H1 (cell line): ENCODE measurements at regions not wholly inside any gene's neighbourhood (a gene's known extent, or its start where the extent isn't known, plus 50 kb on each side); places are given as distances from the start of the nearest gene placed in this dataset.

Source experiments
- CTCF ChIA-PET: fragments of 300-600 bp; sonication (Branson Sonifier 250); formaldehyde crosslinking; loops from one replicate; lab custom pipeline; 2021; ENCODE audit not compliant: partially characterized antibody; lab: Charles Lee
- POLR2A ChIA-PET: fragments of 300-600 bp; sonication (Branson Sonifier 250); formaldehyde crosslinking; loops from one replicate; lab custom pipeline; 2021; ENCODE audit warnings: inconsistent platforms; ENCODE audit not compliant: partially characterized antibody; lab: Charles Lee
- DNase-seq, 2 experiments: peaks; one replicate each; pipeline versions ENCODE4 v3.0.0 to v3.0.0-alpha.2; 2010 to 2022; ENCODE audit warnings: low spot score in 2 of 2, low read depth in 1 of 2, mixed read lengths in 1 of 2
- FAIRE-seq: peaks from 2 replicates; lab custom pipeline; 2011; peaks lifted over from hg19 to GRCh38; lab: Jason Lieb, UNC
- H2AFZ ChIP-seq: 2 replicates; pipeline ENCODE4 v1.8.1; 2012; ENCODE audit warnings: low read length, inconsistent platforms
- H2AK5ac ChIP-seq: 2 replicates; pipeline ENCODE4 v1.6.1; 2013; ENCODE audit warnings: low read depth, low read length
- H2BK120ac ChIP-seq: replicated peaks from 2 replicates; pipeline ENCODE3; 2013; ENCODE audit warnings: low read depth, low read length, inconsistent platforms
- H2BK12ac ChIP-seq: 2 replicates; pipeline ENCODE4 v1.6.1; 2013; ENCODE audit warnings: low read depth, low read length
- H2BK15ac ChIP-seq: 2 replicates; pipeline ENCODE4 v1.6.1; 2013; ENCODE audit warnings: low read length
- H2BK20ac ChIP-seq: 2 replicates; pipeline ENCODE4 v1.6.1; 2013; ENCODE audit warnings: low read length
- H2BK5ac ChIP-seq: 2 replicates; pipeline ENCODE4 v1.6.1; 2013; ENCODE audit warnings: low read depth, low read length
- H3K14ac ChIP-seq: 2 replicates; pipeline ENCODE4 v1.6.1; 2013; ENCODE audit warnings: inconsistent platforms; ENCODE audit not compliant: insufficient read length
- H3K18ac ChIP-seq: 2 replicates; pipeline ENCODE4 v1.6.1; 2013; ENCODE audit warnings: low read length; ENCODE audit errors: extremely low read depth
- H3K23ac ChIP-seq: 2 replicates; pipeline ENCODE4 v1.6.1; 2013; ENCODE audit warnings: inconsistent platforms; ENCODE audit not compliant: insufficient read length
- H3K23me2 ChIP-seq: 2 replicates; pipeline ENCODE4 v1.6.1; 2013; ENCODE audit warnings: low read depth, low read length
- H3K27ac ChIP-seq: 2 replicates; pipeline ENCODE4 v1.6.1; 2011; ENCODE audit warnings: low read depth, low read length, inconsistent platforms
- H3K27me3 ChIP-seq, 4 experiments: replicated peaks in 1 of 4; 1 replicate in 1 of 4; 2 replicates in 3 of 4; pipeline versions ENCODE4 v1.6.1 to v1.8.1; 2011 to 2013; ENCODE audit warnings: low read length in 3 of 4, mild to moderate bottlenecking in 3 of 4, inconsistent platforms in 2 of 4, mixed read lengths in 2 of 4, moderate library complexity in 1 of 4; ENCODE audit not compliant: control insufficient read depth in 3 of 4, insufficient read depth in 3 of 4; ENCODE audit errors: extremely low read depth in 1 of 4
- H3K36me3 ChIP-seq, 4 experiments: 2 replicates each; pipeline versions ENCODE4 v1.6.1 to v1.8.1; 2011 to 2013; ENCODE audit warnings: mild to moderate bottlenecking in 4 of 4, low read length in 3 of 4, moderate library complexity in 2 of 4, control low read depth in 1 of 4, inconsistent platforms in 1 of 4; ENCODE audit not compliant: insufficient read depth in 4 of 4, control insufficient read depth in 2 of 4
- H3K4ac ChIP-seq: replicated peaks from 2 replicates; pipeline ENCODE3; 2013; ENCODE audit warnings: low read length, low read depth, mixed read lengths, inconsistent platforms; ENCODE audit not compliant: insufficient read length
- H3K4me1 ChIP-seq, 4 experiments: replicated peaks in 1 of 4; 1 replicate in 1 of 4; 2 replicates in 3 of 4; pipeline versions ENCODE4 v1.6.1 to v1.8.1; 2011 to 2013; ENCODE audit warnings: low read length in 3 of 4, inconsistent platforms in 2 of 4, mixed read lengths in 1 of 4; ENCODE audit not compliant: insufficient read depth in 4 of 4, control insufficient read depth in 3 of 4
- H3K4me2 ChIP-seq, 2 experiments: 2 replicates each; pipeline versions ENCODE4 v1.6.1 to v1.8.1; 2011 to 2013; ENCODE audit warnings: low read depth in 2 of 2, low read length in 2 of 2, control low read depth in 1 of 2, inconsistent platforms in 1 of 2, mild to moderate bottlenecking in 1 of 2; ENCODE audit not compliant: insufficient read depth in 1 of 2
- H3K4me3 ChIP-seq, 4 experiments: fragments of 200-600, 300-600 bp in 1 of 4; sonication (generic), shearing (Covaris generic), sonication (Bioruptor Twin) in 1 of 4; 2 replicates each; pipeline versions ENCODE4 v1.5.1 to v1.8.1; 2011 to 2016; ENCODE audit warnings: low read length in 4 of 4, low read depth in 3 of 4, control low read depth in 2 of 4, inconsistent platforms in 2 of 4, mild to moderate bottlenecking in 2 of 4, mixed read lengths in 1 of 4, moderate library complexity in 1 of 4; ENCODE audit not compliant: insufficient read depth in 2 of 4; ENCODE audit errors: extremely low read depth in 1 of 4
- H3K56ac ChIP-seq: replicated peaks from 2 replicates; pipeline ENCODE3; 2013; ENCODE audit warnings: low read depth, mild to moderate bottlenecking, mixed read lengths, low read length, inconsistent platforms; ENCODE audit not compliant: insufficient read length
- H3K79me1 ChIP-seq: 2 replicates; pipeline ENCODE4 v1.6.1; 2013; ENCODE audit warnings: low read depth, low read length, control low read depth
- H3K79me2 ChIP-seq, 2 experiments: 2 replicates each; pipeline versions ENCODE4 v1.6.1 to v1.8.1; 2012 to 2013; ENCODE audit warnings: low read length in 2 of 2, mild to moderate bottlenecking in 2 of 2, inconsistent platforms in 1 of 2; ENCODE audit not compliant: insufficient read depth in 2 of 2, control insufficient read depth in 1 of 2
- H3K9ac ChIP-seq, 4 experiments: replicated peaks in 1 of 4; 1 replicate in 1 of 4; 2 replicates in 3 of 4; pipeline versions ENCODE4 v1.6.1 to v1.8.1; 2011 to 2013; ENCODE audit warnings: low read depth in 3 of 4, low read length in 3 of 4, control low read depth in 2 of 4, mild to moderate bottlenecking in 2 of 4, moderate library complexity in 2 of 4, inconsistent platforms in 1 of 4; ENCODE audit errors: extremely low read depth in 1 of 4
- H3K9me3 ChIP-seq, 2 experiments: 2 replicates each; pipeline versions ENCODE4 v1.6.1 to v1.8.1; 2012 to 2013; ENCODE audit warnings: mild to moderate bottlenecking in 2 of 2, moderate library complexity in 2 of 2, control low read depth in 1 of 2, inconsistent platforms in 1 of 2, low read depth in 1 of 2, low read length in 1 of 2, mixed read lengths in 1 of 2; ENCODE audit not compliant: insufficient read depth in 2 of 2
- H4K20me1 ChIP-seq, 2 experiments: replicated peaks in 1 of 2; 2 replicates each; pipeline versions ENCODE3 to v1.8.1; 2011 to 2013; ENCODE audit warnings: inconsistent platforms in 2 of 2, low read length in 2 of 2, mild to moderate bottlenecking in 1 of 2; ENCODE audit not compliant: insufficient read depth in 2 of 2, control insufficient read depth in 1 of 2
- H4K5ac ChIP-seq: 2 replicates; pipeline ENCODE4 v1.6.1; 2013; ENCODE audit warnings: low read length, low read depth, mixed read lengths, inconsistent platforms; ENCODE audit not compliant: insufficient read length
- H4K8ac ChIP-seq: 2 replicates; pipeline ENCODE4 v1.8.0; 2013; ENCODE audit warnings: mild to moderate bottlenecking, moderate library complexity, low read length, inconsistent platforms; ENCODE audit not compliant: insufficient read depth; ENCODE audit errors: extremely low read depth
- H4K91ac ChIP-seq: replicated peaks from 2 replicates; pipeline ENCODE3; 2013; ENCODE audit warnings: low read length, mixed read lengths, inconsistent platforms; ENCODE audit not compliant: insufficient read length
- ASH2L ChIP-seq: fragments of 200-600, 300-600 bp; sonication (generic); IDR thresholded peaks from one replicate; pipeline ENCODE4 v1.7.1; 2017; ENCODE audit warnings: low read length
- BRCA1 ChIP-seq: IDR thresholded peaks from 2 replicates; pipeline ENCODE4 v1.6.1; 2012; ENCODE audit warnings: low read depth, low read length, improper control_type of control experiment
- EZH2 ChIP-seq: fragments of 200-600 bp; sonication (generic); IDR thresholded peaks from 2 replicates; pipeline ENCODE4 v1.7.1; 2012; ENCODE audit warnings: low read depth, mild to moderate bottlenecking, moderate library complexity, low read length, inconsistent platforms; ENCODE audit not compliant: severe bottlenecking
- KDM5A ChIP-seq: fragments of 200-600 bp; IDR thresholded peaks from 2 replicates; pipeline ENCODE4 v1.7.1; 2012; ENCODE audit warnings: mild to moderate bottlenecking, low read length, inconsistent platforms, mixed read lengths
- POU5F1 ChIP-seq: IDR thresholded peaks from 2 replicates; pipeline ENCODE4 v1.6.1; 2011; ENCODE audit warnings: low read depth, mild to moderate bottlenecking, low read length, moderate library complexity
- RBBP5 ChIP-seq: IDR thresholded peaks from 2 replicates; pipeline ENCODE4 v1.7.1; 2012; ENCODE audit warnings: low read depth, mild to moderate bottlenecking, inconsistent platforms, low read length, moderate library complexity, borderline replicate concordance
- SIRT6 ChIP-seq: IDR thresholded peaks from one replicate; pipeline ENCODE4 v1.7.1; 2012; ENCODE audit warnings: low read length, inconsistent platforms
- SUZ12 ChIP-seq: fragments of 200-600 bp; sonication (generic); IDR thresholded peaks from 2 replicates; pipeline ENCODE4 v1.6.1; 2012; ENCODE audit warnings: mild to moderate bottlenecking, inconsistent platforms, low read length, moderate library complexity, mixed read lengths
- TEAD4 ChIP-seq: IDR thresholded peaks from 2 replicates; pipeline ENCODE4 v1.6.1; 2012; ENCODE audit warnings: low read depth, low read length, inconsistent platforms, mixed read lengths
- USF2 ChIP-seq: IDR thresholded peaks from 2 replicates; pipeline ENCODE4 v1.6.1; 2011; ENCODE audit warnings: low read length, improper control_type of control experiment
- YY1 ChIP-seq: IDR thresholded peaks from 2 replicates; pipeline ENCODE4 v1.6.1; 2011; ENCODE audit warnings: low read depth, mild to moderate bottlenecking, low read length

GRCh38 chr12:91267039-91267438 is 84.4 kb upstream of the DCN start:
- POLR2A ChIA-PET: no interaction called here
- no peak overlapping the region for H3K4me3 ChIP-seq

More at GRCh38 chr12:91267039-91267438, 84.4 kb upstream of the DCN start:
- FAIRE-seq: no peak
- no peak for TF ChIP-seq SIRT6
- no peak for TF ChIP-seq POU5F1
- no peak for TF ChIP-seq BRCA1
- no peak for TF ChIP-seq ASH2L
- TF ChIP-seq USF2: no peak
- TF ChIP-seq YY1: no peak
- no peak for TF ChIP-seq KDM5A
- no peak for TF ChIP-seq TEAD4
- no peak for TF ChIP-seq RBBP5
- TF ChIP-seq SUZ12: no peak
- TF ChIP-seq EZH2: no peak
- TF ChIP-seq, all 59 proteins: peak for 0
- no peak overlapping the region for H3K23ac ChIP-seq
- no peak overlapping the region for H2BK12ac ChIP-seq
- no peaks in the 10 kb centered on the region for H4K20me1 ChIP-seq
- H3K14ac ChIP-seq: no peak overlapping the region
- H3K27ac ChIP-seq: no peak overlapping the region
- no peak overlapping the region for H4K91ac ChIP-seq
- no peak overlapping the region for H4K8ac ChIP-seq
- DNase-seq: no peak
- no peaks in the 10 kb centered on the region for H3K23me2 ChIP-seq
- no peaks in the 10 kb centered on the region for H3K79me1 ChIP-seq
- no peaks in the 10 kb centered on the region for H3K9me3 ChIP-seq
- no peak overlapping the region for H3K18ac ChIP-seq
- H2BK120ac ChIP-seq: no peak overlapping the region
- H3K79me2 ChIP-seq: no peaks in the 10 kb centered on the region
- no peaks in the 10 kb centered on the region for H3K27me3 ChIP-seq
- CTCF ChIA-PET: interaction anchor here (0.6 to 2.0 kb wide), 3 partner anchors 24 to 1669 kb away, joined by 3 to 5 read pairs (median 4); no protein-coding TSS in a partner anchor
- H4K5ac ChIP-seq: no peak overlapping the region
- no peak overlapping the region for H2BK5ac ChIP-seq
- no peak overlapping the region for H3K4me2 ChIP-seq
- H3K4me1 ChIP-seq: peaks cover 0 to 3% (median 1%) of the 10 kb centered on the region in 4 experiments; a peak in 2 of 7 replicates
- no peak overlapping the region for H2AFZ ChIP-seq
- no peak overlapping the region for H3K56ac ChIP-seq
- no peak overlapping the region for H3K4ac ChIP-seq
- no peak overlapping the region for H2BK20ac ChIP-seq
- H3K9ac ChIP-seq: no peak overlapping the region
- H3K36me3 ChIP-seq: no peaks in the 10 kb centered on the region
- no peak overlapping the region for H2BK15ac ChIP-seq
- no peak overlapping the region for H2AK5ac ChIP-seq
